GM12878 (cell line): ENCODE measurements at regions not wholly inside any gene's neighbourhood (a gene's known extent, or its start where the extent isn't known, plus 50 kb on each side); places are given as distances from the start of the nearest gene placed in this dataset.

Experiments used
- ATAC-seq: fragments of 200-7000 bp; cut with Tn5 transposase; 3 replicates; pipeline ENCODE4 v1.9.1; 2020; ENCODE audit warnings: mild to moderate bottlenecking, moderate library complexity
- BruUV-seq: library from RNA; stranded (reverse); fragments of 400-500 nt; replicated peaks from 2 replicates; lab custom pipeline; 2021; lab: Mats Ljungman, UMichigan
- CTCF ChIA-PET: fragments of 300-600 bp; sonication (Branson Sonifier 250); formaldehyde crosslinking; extraction: SDS; loops from one replicate; lab custom pipeline; 2021; ENCODE audit warnings: inconsistent platforms; lab: Yijun Ruan, JAX
- POLR2A ChIA-PET: fragments of 350-600 bp; formaldehyde crosslinking; extraction: SDS; loops from one replicate; lab custom pipeline; 2021; ENCODE audit warnings: inconsistent platforms; lab: Charles Lee
- RAD21 ChIA-PET: fragments of 300-600 bp; sonication (Branson Sonifier 250); formaldehyde crosslinking; loops from one replicate; lab custom pipeline; 2023; ENCODE audit warnings: antibody characterized with exemption; ENCODE audit not compliant: unreplicated experiment; lab: Charles Lee
- SMC1A ChIA-PET: fragments of 300-600 bp; sonication (Branson Sonifier 250); formaldehyde crosslinking; loops from one replicate; lab custom pipeline; 2023; ENCODE audit not compliant: unreplicated experiment, uncharacterized antibody; lab: Charles Lee
- DNase-seq: peaks from one replicate; pipeline ENCODE4 v3.0.0-alpha.2; 2011; ENCODE audit warnings: low read depth, low spot score
- FAIRE-seq: peaks from 3 replicates; lab custom pipeline; 2011; peaks lifted over from hg19 to GRCh38; lab: Jason Lieb, UNC
- H2AFZ ChIP-seq: 2 replicates; pipeline ENCODE4 v1.6.0; 2011; ENCODE audit warnings: low read depth, low read length, control low read depth; ENCODE audit not compliant: control insufficient read depth
- H3K27ac ChIP-seq: 2 replicates; pipeline ENCODE4 v1.5.1; 2011; ENCODE audit warnings: control low read depth; ENCODE audit not compliant: control insufficient read depth, insufficient read depth
- H3K27me3 ChIP-seq, 2 experiments: replicated peaks in 1 of 2; 2 replicates each; pipeline versions ENCODE4 v1.6.0 to v1.6.1; 2011; ENCODE audit warnings: low read length in 1 of 2; ENCODE audit not compliant: control insufficient read depth in 2 of 2, insufficient read depth in 2 of 2
- H3K36me3 ChIP-seq, 2 experiments: 2 replicates each; pipeline ENCODE4 v1.5.1; 2011; ENCODE audit warnings: low read length in 1 of 2; ENCODE audit not compliant: control insufficient read depth in 2 of 2, insufficient read depth in 2 of 2
- H3K4me1 ChIP-seq: 2 replicates; pipeline ENCODE4 v1.6.1; 2011; ENCODE audit warnings: mild to moderate bottlenecking, low read length, moderate library complexity, mixed read lengths; ENCODE audit not compliant: control insufficient read depth, insufficient read depth
- H3K4me2 ChIP-seq: 2 replicates; pipeline ENCODE4 v1.6.0; 2011; ENCODE audit warnings: control low read depth; ENCODE audit not compliant: control insufficient read depth, insufficient read depth
- H3K4me3 ChIP-seq: fragments of 200-600 bp; sonication (generic); 2 replicates; pipeline ENCODE4 v1.5.1; 2016
- H3K79me2 ChIP-seq: 2 replicates; pipeline ENCODE4 v1.6.0; 2011; ENCODE audit warnings: low read length; ENCODE audit not compliant: control insufficient read depth, insufficient read depth
- H3K9ac ChIP-seq: 2 replicates; pipeline ENCODE4 v1.8.0; 2011; ENCODE audit warnings: low read length, control low read depth, mixed read lengths; ENCODE audit not compliant: control insufficient read depth, insufficient read depth
- H3K9me3 ChIP-seq: replicated peaks from 3 replicates; pipeline ENCODE4 v1.5.1; 2011; ENCODE audit warnings: mild to moderate bottlenecking, low read length; ENCODE audit not compliant: control insufficient read depth, insufficient read depth
- H4K20me1 ChIP-seq: 2 replicates; pipeline ENCODE4 v1.6.0; 2011; ENCODE audit not compliant: control insufficient read depth, insufficient read depth
- FOXM1 ChIP-seq: IDR thresholded peaks from 2 replicates; pipeline ENCODE4 v1.6.1; 2012; ENCODE audit warnings: low read depth, mild to moderate bottlenecking, inconsistent platforms, low read length, moderate library complexity
- NR2F1 ChIP-seq: fragments of 450-650 bp; conservative IDR thresholded peaks from 2 replicates; pipeline ENCODE4 v1.6.1; 2017; ENCODE audit warnings: mild to moderate bottlenecking
- NRF1 ChIP-seq: conservative IDR thresholded peaks from 2 replicates; pipeline ENCODE4 v1.6.1; 2011; ENCODE audit warnings: mild to moderate bottlenecking, low read depth, low read length, improper control_type of control experiment
- SRF ChIP-seq, 2 experiments: IDR thresholded peaks; 2 replicates each; pipeline ENCODE4 v1.6.1; 2011; ENCODE audit warnings: low read depth in 2 of 2, low read length in 2 of 2, mild to moderate bottlenecking in 1 of 2, moderate library complexity in 1 of 2
- ZNF24 ChIP-seq: fragments of 450-650 bp; IDR thresholded peaks from 2 replicates; pipeline ENCODE4 v1.6.1; 2017; ENCODE audit warnings: antibody characterized with exemption, mild to moderate bottlenecking
- in situ Hi-C: fragments of 300-500 bp; cut with MboI; formaldehyde crosslinking; loops from 9 replicates; pipeline ENCODE4 v1.14.3; 2018; ENCODE audit warnings: mixed read lengths
- intact Hi-C: fragments of 100-400 bp; cut with micrococcal nuclease; formaldehyde crosslinking; loops from one replicate; pipeline ENCODE4 v1.14.2; 2022; ENCODE audit not compliant: unreplicated experiment
- TF ChIP-seq, protein P1 (sequence below): fragments of 450-650 bp; formaldehyde crosslinking; IDR thresholded peaks from 2 replicates; pipeline ENCODE4 v1.4.0; 2022; ENCODE audit warnings: mild to moderate bottlenecking, moderate library complexity

- TF ChIP-seq, protein P1, sequence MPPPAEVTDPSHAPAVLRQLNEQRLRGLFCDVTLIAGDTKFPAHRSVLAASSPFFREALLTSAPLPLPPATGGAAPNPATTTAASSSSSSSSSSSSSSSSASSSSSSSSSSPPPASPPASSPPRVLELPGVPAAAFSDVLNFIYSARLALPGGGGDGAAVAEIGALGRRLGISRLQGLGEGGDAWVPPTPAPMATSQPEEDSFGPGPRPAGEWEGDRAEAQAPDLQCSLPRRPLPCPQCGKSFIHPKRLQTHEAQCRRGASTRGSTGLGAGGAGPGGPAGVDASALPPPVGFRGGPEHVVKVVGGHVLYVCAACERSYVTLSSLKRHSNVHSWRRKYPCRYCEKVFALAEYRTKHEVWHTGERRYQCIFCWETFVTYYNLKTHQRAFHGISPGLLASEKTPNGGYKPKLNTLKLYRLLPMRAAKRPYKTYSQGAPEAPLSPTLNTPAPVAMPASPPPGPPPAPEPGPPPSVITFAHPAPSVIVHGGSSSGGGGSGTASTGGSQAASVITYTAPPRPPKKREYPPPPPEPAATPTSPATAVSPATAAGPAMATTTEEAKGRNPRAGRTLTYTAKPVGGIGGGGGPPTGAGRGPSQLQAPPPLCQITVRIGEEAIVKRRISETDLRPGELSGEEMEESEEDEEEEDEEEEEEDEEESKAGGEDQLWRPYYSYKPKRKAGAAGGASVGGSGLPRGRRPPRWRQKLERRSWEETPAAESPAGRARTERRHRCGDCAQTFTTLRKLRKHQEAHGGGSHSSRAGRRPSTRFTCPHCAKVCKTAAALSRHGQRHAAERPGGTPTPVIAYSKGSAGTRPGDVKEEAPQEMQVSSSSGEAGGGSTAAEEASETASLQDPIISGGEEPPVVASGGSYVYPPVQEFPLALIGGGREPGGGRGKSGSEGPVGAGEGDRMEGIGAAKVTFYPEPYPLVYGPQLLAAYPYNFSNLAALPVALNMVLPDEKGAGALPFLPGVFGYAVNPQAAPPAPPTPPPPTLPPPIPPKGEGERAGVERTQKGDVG (CRISPR knock-in tag), result no peak
- TF ChIP-seq SRF (IDR thresholded peaks at IDR 0.05; ENCODE audit: low read depth in 2 of 2, low read length in 2 of 2) (no peak), NR2F1 (no peak), ZNF24 (no peak), NRF1 (no peak)
Observed at GRCh38 chr15:78697449-78697848, 56.4 kb upstream of the CHRNB4 start (continued).

- Histone ChIP-seq H3K9me3 (no peaks in the 10 kb centered on the region), H3K4me2 (no peak overlapping the region), H2AFZ (no peak overlapping the region), H3K27me3 (no peaks in the 10 kb centered on the region; a peak in 1 of 4 replicates), H3K4me3 (no peak overlapping the region), H3K27ac (no peak overlapping the region), H3K9ac (no peak overlapping the region), H3K36me3 (no peaks in the 10 kb centered on the region), H4K20me1 (no peaks in the 10 kb centered on the region), H3K79me2 (no peaks in the 10 kb centered on the region), H3K4me1 (peaks cover 4% of the 10 kb centered on the region)
- no TSS peak for BruUV-seq
- ChIA-PET POLR2A (no interaction called here), CTCF (interaction anchor here (1.2 to 2.1 kb wide), 3 partner anchors 13 to 57 kb away, joined by 4 to 8 read pairs (median 6); no protein-coding TSS in a partner anchor), SMC1A (no interaction called here), RAD21 (no interaction called here)
- no peak for FAIRE-seq
- no peak for TF ChIP-seq FOXM1
- in situ Hi-C loops (no loop called here), intact Hi-C loops (no loop called here)
- no peak for DNase-seq
- no peak for ATAC-seq
Observed at GRCh38 chr15:78696436-78696835, 55.4 kb upstream of the CHRNB4 start.
